ENCODE measurements at regions not wholly inside any gene's neighbourhood (a gene's known extent, or its start where the extent isn't known, plus 50 kb on each side); places are given as distances from the start of the nearest gene placed in this dataset.

DNA sequence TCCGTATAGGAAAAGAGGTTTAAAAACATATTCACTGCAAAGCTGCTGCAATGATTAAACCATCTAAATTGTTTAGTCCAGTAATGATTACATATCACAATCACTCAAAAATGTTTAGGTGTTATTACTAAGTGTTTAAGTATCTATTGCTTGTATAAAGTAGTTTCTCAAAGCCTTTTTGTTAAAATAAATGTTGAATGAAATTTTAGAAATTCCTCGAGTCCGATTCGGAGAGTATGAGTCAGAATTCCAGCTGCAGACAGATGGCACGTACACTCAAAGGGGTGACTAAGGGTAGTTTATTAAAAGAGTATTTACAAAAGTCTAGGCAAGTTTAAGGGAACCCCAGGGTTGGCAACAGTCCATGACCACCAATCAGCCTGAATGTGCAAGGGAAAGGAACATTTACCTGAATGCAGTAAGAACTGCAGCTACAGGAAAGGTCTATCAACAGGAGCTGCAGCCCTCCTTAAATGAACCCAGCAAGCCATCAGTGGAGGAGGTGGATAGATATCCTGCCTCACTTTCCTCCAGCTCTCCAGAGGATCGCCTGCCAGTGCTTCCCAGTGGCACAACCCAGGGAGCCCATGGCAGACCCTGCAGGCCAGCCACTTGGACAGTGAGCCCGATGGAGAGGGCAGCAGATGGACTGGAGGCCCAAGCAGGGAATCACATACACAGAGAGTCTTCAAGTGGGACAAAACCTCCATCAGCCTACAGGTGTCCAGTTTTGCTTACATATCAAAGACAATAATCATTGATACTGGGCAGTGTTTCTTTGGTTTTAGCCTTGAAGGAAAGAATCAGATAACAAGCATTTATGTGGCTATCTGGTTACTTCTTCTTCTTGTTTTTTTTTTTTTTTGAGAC lies 92.1 kb upstream of the SLC44A3 start:
- peak overlapping the region; percentile 21 for H3K4me2 ChIP-seq (ENCODE audit: unreplicated experiment)
- H3K9me2 ChIP-seq (ENCODE audit: insufficient read depth) = no peaks in the 10 kb centered on the region
- H4K20me1 ChIP-seq (ENCODE audit: insufficient read depth) = no peaks in the 10 kb centered on the region
- peaks cover 35% of the 10 kb centered on the region for H3F3A ChIP-seq (ENCODE audit: insufficient read depth)
- in situ Hi-C loops (cut with MboI) = no loop called here
- 0 out of 2 replicates have a peak overlapping the region, but pooled peaks have one; percentile 11 for H3K9ac ChIP-seq
- H3K36me3 ChIP-seq (ENCODE audit: low read depth) = no peaks in the 10 kb centered on the region
- peak overlapping the region; percentile 43 for H3K27ac ChIP-seq
- WGBS, 2 experiments (ENCODE audit: low coverage in 1 of 2, low lambda C conversion rate in 2 of 2, missing lambda C conversion rate in 2 of 2) = 5 to 8% methylated on average over 7 of the region's 7 CpGs
- peak overlapping the region; percentile 24; the same call in 1 of the 2 replicates for H3K4me3 ChIP-seq
- H3K79me2 ChIP-seq (ENCODE audit: insufficient read depth) = no peaks in the 10 kb centered on the region
- no peak overlapping the region for H2AFZ ChIP-seq
- peaks cover 54% of the 10 kb centered on the region for H3K4me1 ChIP-seq (ENCODE audit: insufficient read depth)
- no peaks in the 10 kb centered on the region for H3K9me3 ChIP-seq (ENCODE audit: low read depth)
- 0 out of 2 replicates have a peak, but pooled peaks have one; percentile 44 for TF ChIP-seq EZH2phosphoT487 (IDR thresholded peaks at IDR 0.05; ENCODE audit: insufficient read depth, low read depth)
- TF ChIP-seq EZH2 (IDR thresholded peaks at IDR 0.05; ENCODE audit: insufficient read depth, poor library complexity, severe bottlenecking) = no peak
- DNase-seq = peak; percentile 95
- H3K27me3 ChIP-seq (replicated peaks; ENCODE audit: insufficient read depth) = no peaks in the 10 kb centered on the region

DNA sequence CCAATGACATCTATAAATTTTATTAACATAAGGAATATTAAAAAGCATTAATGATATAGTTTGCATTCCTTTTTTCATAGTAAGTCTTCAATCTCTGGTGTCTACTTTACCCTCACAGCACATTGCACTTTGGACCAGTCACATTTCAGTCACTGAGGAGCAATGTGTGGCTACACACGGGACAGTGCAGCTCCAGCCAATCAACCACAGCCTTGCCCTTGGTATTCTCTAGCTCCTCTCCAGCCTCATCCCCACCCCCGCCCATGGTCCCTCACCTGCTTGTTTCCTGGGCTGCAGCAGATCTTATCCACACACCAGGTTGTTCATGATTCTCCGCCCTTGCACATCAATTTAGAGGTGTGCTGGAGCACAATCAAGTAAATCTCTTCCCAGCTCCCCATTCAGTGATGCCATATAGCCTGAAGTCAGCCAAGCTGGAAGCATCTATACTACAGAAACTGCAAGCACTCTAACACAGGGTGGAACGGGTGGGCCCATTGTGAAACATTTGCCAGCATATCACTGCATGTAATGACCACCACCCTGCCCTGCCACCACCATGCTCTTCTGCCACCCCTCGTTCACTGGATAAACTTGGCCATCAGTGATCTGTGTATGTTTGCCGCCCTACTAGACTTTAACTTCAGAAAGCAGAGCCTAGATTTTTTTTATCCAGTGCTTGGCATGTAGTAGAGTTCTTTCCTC lies 93.0 kb upstream of the SLC44A3 start:
- no peak for DNase-seq
- WGBS, 2 experiments (ENCODE audit: low coverage in 1 of 2, low lambda C conversion rate in 2 of 2, missing lambda C conversion rate in 2 of 2) = 74 to 76% methylated on average over 6 of the region's 6 CpGs
- Histone ChIP-seq H3K9me3 (ENCODE audit: low read depth) (no peaks in the 10 kb centered on the region), H3K4me1 (ENCODE audit: insufficient read depth) (peaks cover 52% of the 10 kb centered on the region), H4K20me1 (ENCODE audit: insufficient read depth) (no peaks in the 10 kb centered on the region), H3K79me2 (ENCODE audit: insufficient read depth) (no peaks in the 10 kb centered on the region), H2AFZ (no peak overlapping the region), H3K27ac (peak overlapping the region; percentile 43), H3K9ac (0 out of 2 replicates have a peak overlapping the region, but pooled peaks have one; percentile 11), H3K4me2 (ENCODE audit: unreplicated experiment) (peak overlapping the region; percentile 21), H3F3A (ENCODE audit: insufficient read depth) (peaks cover 35% of the 10 kb centered on the region), H3K4me3 (0 out of 2 replicates have a peak overlapping the region, but pooled peaks have one; percentile 24), H3K9me2 (ENCODE audit: insufficient read depth) (no peaks in the 10 kb centered on the region), H3K27me3 (replicated peaks; ENCODE audit: insufficient read depth) (no peaks in the 10 kb centered on the region), H3K36me3 (ENCODE audit: low read depth) (no peaks in the 10 kb centered on the region)
- in situ Hi-C loops (cut with MboI) = no loop called here
- TF ChIP-seq EZH2 (IDR thresholded peaks at IDR 0.05; ENCODE audit: insufficient read depth, poor library complexity, severe bottlenecking) = no peak
- TF ChIP-seq EZH2phosphoT487 (IDR thresholded peaks at IDR 0.05; ENCODE audit: insufficient read depth, low read depth) = no peak

DNA sequence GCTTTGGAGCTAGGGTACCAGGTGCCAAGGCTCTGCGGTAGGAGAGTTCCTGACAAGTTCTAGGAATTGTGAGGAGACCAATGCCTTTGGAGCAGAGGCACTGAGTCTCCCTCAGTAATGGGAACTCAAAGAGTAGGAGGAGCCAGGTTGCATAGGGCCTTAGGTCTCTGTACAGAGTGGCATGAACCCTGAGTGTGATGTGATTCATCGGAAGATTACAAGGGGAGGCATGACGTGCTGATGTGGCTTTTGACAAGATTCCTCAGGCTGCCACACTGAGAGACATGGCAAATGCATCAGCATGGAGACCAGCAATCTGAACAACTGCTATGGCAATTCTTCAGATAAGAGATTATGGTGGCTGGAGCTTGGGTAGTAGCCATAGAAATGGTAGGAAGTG lies 94.6 kb upstream of the SLC44A3 start:
- Histone ChIP-seq H3K4me2 (ENCODE audit: unreplicated experiment) (no peak overlapping the region), H3K79me2 (ENCODE audit: insufficient read depth) (no peaks in the 10 kb centered on the region), H3K27ac (no peak overlapping the region), H3K4me1 (ENCODE audit: insufficient read depth) (peaks cover 41% of the 10 kb centered on the region), H3K9me3 (ENCODE audit: low read depth) (no peaks in the 10 kb centered on the region), H4K20me1 (ENCODE audit: insufficient read depth) (no peaks in the 10 kb centered on the region), H3F3A (ENCODE audit: insufficient read depth) (peaks cover 35% of the 10 kb centered on the region), H3K9me2 (ENCODE audit: insufficient read depth) (no peaks in the 10 kb centered on the region), H2AFZ (no peak overlapping the region), H3K36me3 (ENCODE audit: low read depth) (no peaks in the 10 kb centered on the region), H3K27me3 (replicated peaks; ENCODE audit: insufficient read depth) (no peaks in the 10 kb centered on the region), H3K4me3 (no peak overlapping the region), H3K9ac (no peak overlapping the region)
- TF ChIP-seq EZH2phosphoT487 (IDR thresholded peaks at IDR 0.05; ENCODE audit: insufficient read depth, low read depth) (no peak), EZH2 (IDR thresholded peaks at IDR 0.05; ENCODE audit: insufficient read depth, poor library complexity, severe bottlenecking) (no peak)
- in situ Hi-C loops (cut with MboI) = no loop called here
- DNase-seq = peak; percentile 58
- 66 to 67% methylated on average over 3 of the region's 3 CpGs for WGBS, 2 experiments (ENCODE audit: low coverage in 1 of 2, low lambda C conversion rate in 2 of 2, missing lambda C conversion rate in 2 of 2)

DNA sequence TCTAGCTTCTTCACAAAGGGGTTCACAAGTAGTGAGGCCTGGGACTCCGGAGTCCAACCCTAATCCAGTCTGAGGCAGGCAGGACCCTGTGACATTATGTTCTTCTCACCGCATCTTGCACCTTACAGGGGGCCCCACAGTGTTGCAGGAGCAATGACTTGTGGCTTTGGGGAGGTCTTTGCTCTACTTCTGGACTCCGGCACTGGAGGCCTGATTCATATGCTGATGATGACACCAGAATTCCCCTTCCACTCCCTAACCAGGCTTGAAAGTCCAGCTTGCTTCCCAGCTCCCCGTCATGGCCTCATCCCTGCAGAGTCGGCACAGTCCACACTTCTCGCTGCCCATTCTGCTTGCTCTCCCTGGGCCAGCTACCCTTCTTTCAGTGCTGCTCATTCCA lies 96.3 kb upstream of the SLC44A3 start:
- DNase-seq = peak; percentile 42
- Histone ChIP-seq H3K9me3 (ENCODE audit: low read depth) (no peaks in the 10 kb centered on the region), H3K4me3 (no peak overlapping the region), H2AFZ (no peak overlapping the region), H3K36me3 (ENCODE audit: low read depth) (no peaks in the 10 kb centered on the region), H3K4me1 (ENCODE audit: insufficient read depth) (peaks cover 33% of the 10 kb centered on the region), H4K20me1 (ENCODE audit: insufficient read depth) (no peaks in the 10 kb centered on the region), H3F3A (ENCODE audit: insufficient read depth) (peaks cover 26% of the 10 kb centered on the region), H3K79me2 (ENCODE audit: insufficient read depth) (no peaks in the 10 kb centered on the region), H3K27ac (no peak overlapping the region), H3K27me3 (replicated peaks; ENCODE audit: insufficient read depth) (no peaks in the 10 kb centered on the region), H3K9ac (no peak overlapping the region), H3K4me2 (ENCODE audit: unreplicated experiment) (no peak overlapping the region), H3K9me2 (ENCODE audit: insufficient read depth) (no peaks in the 10 kb centered on the region)
- in situ Hi-C loops (cut with MboI) = no loop called here
- TF ChIP-seq EZH2 (IDR thresholded peaks at IDR 0.05; ENCODE audit: insufficient read depth, poor library complexity, severe bottlenecking) = no peak
- TF ChIP-seq EZH2phosphoT487 (IDR thresholded peaks at IDR 0.05; ENCODE audit: insufficient read depth, low read depth) = no peak
- 82 to 84% methylated on average over 6 of the region's 6 CpGs for WGBS, 2 experiments (ENCODE audit: low coverage in 1 of 2, low lambda C conversion rate in 2 of 2, missing lambda C conversion rate in 2 of 2)
